DOHH2 (cell line): ENCODE measurements at regions not wholly inside any gene's neighbourhood (a gene's known extent, or its start where the extent isn't known, plus 50 kb on each side); places are given as distances from the start of the nearest gene placed in this dataset.

Source experiments
- EZH2phosphoT487 ChIP-seq: fragments of 200-600 bp; sonication (generic); IDR thresholded peaks from 2 replicates; pipeline ENCODE4 v1.6.1; 2017; ENCODE audit warnings: borderline replicate concordance, mild to moderate bottlenecking, antibody characterized with exemption, low read length, moderate library complexity, mixed read lengths
- TF ChIP-seq, protein P1 (sequence below): fragments of 200-600 bp; sonication (generic); IDR thresholded peaks from one replicate; pipeline ENCODE4 v1.5.1; 2014; ENCODE audit warnings: antibody characterized with exemption, mild to moderate bottlenecking, low read depth, low read length; ENCODE audit not compliant: poor library complexity, severe bottlenecking

DNA sequence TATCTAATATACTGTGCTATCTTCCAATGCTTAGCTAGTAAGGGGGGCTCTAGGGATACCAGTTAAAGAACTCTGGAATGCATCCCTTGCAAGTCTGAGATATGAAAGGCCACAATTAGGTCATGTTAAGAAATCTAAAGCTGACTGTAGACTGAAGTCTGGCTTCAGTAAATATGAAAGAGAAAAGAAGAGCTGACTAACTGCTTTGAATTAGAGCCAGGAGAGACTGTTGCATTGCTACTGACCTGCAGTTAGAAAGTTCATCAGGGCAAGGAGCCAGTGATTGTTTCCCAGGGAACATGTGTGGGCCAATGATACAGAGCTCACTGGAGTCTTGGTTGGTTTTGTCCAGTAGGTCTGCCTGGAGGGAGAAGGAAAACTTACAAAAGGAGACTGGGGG, 472.1 kb upstream of the TNC start:
- TF ChIP-seq, protein P1, sequence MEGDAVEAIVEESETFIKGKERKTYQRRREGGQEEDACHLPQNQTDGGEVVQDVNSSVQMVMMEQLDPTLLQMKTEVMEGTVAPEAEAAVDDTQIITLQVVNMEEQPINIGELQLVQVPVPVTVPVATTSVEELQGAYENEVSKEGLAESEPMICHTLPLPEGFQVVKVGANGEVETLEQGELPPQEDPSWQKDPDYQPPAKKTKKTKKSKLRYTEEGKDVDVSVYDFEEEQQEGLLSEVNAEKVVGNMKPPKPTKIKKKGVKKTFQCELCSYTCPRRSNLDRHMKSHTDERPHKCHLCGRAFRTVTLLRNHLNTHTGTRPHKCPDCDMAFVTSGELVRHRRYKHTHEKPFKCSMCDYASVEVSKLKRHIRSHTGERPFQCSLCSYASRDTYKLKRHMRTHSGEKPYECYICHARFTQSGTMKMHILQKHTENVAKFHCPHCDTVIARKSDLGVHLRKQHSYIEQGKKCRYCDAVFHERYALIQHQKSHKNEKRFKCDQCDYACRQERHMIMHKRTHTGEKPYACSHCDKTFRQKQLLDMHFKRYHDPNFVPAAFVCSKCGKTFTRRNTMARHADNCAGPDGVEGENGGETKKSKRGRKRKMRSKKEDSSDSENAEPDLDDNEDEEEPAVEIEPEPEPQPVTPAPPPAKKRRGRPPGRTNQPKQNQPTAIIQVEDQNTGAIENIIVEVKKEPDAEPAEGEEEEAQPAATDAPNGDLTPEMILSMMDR, result no peak
- no peak for TF ChIP-seq EZH2phosphoT487
